ENCODE measurements at regions not wholly inside any gene's neighbourhood (a gene's known extent, or its start where the extent isn't known, plus 50 kb on each side); places are given as distances from the start of the nearest gene placed in this dataset.

GRCh38 chr3:67710396-67710795 lies 56.0 kb upstream of the SUCLG2 start:
- H3K4me3 ChIP-seq (ENCODE audit: low read depth, low read length) = no peak overlapping the region
- TF ChIP-seq, protein P1, sequence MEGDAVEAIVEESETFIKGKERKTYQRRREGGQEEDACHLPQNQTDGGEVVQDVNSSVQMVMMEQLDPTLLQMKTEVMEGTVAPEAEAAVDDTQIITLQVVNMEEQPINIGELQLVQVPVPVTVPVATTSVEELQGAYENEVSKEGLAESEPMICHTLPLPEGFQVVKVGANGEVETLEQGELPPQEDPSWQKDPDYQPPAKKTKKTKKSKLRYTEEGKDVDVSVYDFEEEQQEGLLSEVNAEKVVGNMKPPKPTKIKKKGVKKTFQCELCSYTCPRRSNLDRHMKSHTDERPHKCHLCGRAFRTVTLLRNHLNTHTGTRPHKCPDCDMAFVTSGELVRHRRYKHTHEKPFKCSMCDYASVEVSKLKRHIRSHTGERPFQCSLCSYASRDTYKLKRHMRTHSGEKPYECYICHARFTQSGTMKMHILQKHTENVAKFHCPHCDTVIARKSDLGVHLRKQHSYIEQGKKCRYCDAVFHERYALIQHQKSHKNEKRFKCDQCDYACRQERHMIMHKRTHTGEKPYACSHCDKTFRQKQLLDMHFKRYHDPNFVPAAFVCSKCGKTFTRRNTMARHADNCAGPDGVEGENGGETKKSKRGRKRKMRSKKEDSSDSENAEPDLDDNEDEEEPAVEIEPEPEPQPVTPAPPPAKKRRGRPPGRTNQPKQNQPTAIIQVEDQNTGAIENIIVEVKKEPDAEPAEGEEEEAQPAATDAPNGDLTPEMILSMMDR (IDR thresholded peaks at IDR 0.05; ENCODE audit: low read depth, low read length) = no peak

- H3K4me3 ChIP-seq (ENCODE audit: low read depth, low read length) = no peak overlapping the region
- TF ChIP-seq, protein P1 (IDR thresholded peaks at IDR 0.05; ENCODE audit: low read depth, low read length) = no peak
Measured at GRCh38 chr3:67706934-67707333, 52.5 kb upstream of the SUCLG2 start.

DNA sequence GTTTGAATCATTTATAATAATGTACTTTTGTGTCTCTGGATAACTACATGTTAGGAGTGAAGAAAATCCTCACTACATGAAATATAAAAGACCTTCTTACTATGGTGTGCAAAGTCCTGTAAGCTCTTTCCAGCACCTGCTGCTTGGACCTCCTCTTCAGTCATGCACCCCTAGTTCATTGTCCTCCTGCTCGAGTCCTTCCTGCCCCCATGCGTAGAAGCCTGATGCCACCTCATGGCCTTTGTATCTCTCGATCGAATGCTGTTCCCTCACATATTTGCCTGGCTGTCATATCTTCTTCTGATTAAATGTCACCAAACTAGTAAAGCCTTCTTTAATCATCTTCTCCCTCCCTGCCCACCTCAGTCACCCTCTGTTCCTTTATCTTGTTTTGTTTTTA lies 49.9 kb upstream of the SUCLG2 start:
- TF ChIP-seq, protein P1 (IDR thresholded peaks at IDR 0.05; ENCODE audit: low read depth, low read length) = no peak
- H3K4me3 ChIP-seq (ENCODE audit: low read depth, low read length) = no peak overlapping the region
